AG08395 (cell line): ENCODE measurements at regions not wholly inside any gene's neighbourhood (a gene's known extent, or its start where the extent isn't known, plus 50 kb on each side); places are given as distances from the start of the nearest gene placed in this dataset.

Experiments used
- DNase-seq: peaks from one replicate; pipeline ENCODE4 v3.0.0; 2012; ENCODE audit warnings: mixed read lengths, low spot score

DNA sequence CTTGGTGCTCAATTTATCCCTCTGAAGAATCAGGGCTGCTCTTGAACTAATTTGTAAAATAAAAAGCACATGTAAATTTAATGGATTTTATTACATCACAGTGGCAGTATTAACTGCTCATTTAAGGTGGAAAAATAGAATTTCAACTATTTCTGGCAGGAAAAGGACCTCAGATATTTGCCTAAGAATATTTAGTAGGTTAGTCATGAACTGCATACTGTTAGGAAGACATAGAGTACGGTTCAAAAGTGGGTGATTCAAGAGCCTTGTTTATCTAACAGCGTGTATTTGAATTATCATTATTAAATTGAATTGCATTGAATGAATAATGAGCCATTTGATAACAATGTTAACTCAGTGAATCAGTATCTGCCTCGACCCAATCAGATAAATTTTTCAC lies 248.8 kb upstream of the PBX1 start:
- peak; percentile 36 for DNase-seq

DNA sequence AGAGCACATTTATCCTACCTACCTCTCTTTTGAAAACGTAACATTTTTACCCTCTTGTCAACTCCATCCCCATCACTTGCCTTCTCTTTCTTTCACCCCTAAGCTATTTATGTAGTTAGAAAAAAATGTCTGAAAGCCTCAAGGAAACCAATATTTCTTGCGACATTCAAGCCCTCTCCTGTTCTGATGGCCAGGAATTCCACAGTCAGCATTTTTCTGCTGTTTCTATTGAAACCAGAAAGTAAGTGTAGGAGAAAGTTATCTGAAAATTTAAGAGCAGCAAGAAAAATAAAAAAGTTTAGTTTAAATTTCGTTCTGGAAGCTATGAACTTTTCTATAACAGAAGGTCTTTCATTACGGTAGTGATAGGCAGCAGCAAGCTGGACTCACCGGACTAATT lies 247.6 kb upstream of the PBX1 start:
- no peak for DNase-seq

DNA sequence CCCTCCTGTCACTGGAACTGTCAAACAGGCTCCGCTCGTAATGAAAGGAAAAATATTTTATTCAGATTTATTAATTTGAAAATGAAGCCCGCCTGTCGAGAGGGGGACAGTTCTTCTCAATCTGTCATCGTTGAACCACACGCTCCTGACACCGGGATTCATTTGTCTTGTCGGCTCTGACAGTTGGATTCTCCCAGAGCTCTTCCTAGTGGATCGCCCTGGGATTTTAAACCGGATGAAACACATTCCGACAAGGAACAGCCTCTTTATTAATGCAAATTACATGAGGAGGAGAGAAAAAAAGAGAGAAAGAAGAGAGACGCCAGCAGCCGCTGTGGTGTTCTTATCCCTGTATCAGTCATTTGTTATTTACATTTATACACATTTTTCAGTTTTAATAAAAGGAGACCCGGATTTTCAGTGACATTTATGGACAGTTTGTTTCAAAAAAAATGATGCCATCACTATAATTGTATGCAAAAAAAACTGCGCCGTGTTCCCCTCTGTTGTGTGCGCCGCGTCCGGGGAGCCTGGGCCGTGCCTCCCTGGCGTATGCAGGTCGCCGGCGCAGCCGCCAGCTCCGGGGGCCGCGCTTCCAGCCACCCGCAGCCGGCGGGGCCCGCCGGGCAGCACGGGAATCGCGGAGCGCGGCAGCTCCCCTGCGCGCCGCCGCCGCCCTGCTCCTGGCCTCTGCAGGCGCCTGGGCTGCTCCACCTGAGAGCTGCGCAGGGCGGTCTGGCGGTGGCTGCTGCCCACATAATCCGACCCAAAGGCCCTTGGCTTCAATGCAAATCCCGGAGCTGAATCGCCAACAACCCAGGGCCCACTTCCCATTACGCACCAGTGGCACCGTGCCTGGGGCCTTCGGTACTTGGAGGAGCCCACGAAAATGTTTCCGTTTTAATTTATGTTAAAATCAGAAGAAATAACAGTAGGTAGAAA lies 237.9 kb upstream of the PBX1 start:
- peak; percentile 35 for DNase-seq

DNA sequence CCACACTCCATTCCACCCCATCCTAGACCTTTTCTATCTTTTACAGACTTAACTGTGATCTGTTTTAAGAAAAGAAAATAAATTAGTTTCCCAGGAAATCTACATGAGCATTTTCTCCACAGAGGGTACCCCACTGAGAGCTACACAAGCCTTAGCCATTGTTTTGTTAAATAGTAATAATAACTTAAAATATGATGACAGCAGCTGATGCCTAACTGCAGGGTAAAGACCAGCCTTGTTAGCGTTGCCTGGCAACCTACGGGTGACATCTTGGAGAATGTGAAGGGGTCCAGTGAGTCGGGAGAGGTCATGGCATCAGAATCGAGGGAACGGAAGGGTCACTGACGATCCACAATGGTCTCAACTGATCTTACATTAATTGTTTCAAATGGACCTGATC lies 233.2 kb upstream of the PBX1 start:
- no peak for DNase-seq

DNA sequence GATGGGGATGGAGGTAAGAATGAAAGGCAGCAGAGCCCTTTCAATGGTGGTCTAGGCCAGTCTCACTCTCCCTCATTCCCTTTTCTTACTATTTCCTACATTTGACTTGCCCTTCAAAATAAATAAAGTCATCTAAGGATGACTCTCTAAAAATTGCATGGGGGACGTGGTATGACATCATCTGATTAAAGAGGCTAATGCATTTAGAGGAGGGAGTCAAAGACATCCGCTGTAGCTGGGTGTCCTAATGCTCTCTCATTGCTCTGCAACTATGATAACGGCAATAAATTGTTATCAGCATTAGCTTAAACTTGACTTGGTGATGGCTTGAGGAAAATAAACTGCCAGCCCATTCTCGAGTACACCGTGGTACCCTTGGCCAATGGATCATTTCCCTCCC lies 225.6 kb upstream of the PBX1 start:
- no peak for DNase-seq

DNA sequence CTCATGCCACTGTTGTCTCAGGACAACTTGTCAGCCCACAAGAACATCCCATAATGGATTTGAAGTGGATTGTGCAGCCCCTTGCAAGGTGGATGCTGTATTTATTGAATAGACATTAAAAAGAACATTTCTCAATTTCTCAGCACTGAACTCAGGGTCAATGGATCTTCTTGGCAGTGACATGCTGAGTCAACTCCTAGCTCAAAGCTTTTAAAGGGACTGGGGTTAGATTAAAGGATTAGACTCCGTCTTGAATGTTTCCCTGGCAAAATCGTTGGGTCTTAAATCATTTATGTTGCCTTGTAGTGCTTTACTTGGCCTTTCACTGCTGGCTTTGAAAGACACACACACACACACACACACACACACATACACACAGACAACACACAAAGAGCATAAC lies 221.6 kb upstream of the PBX1 start:
- no peak for DNase-seq

DNA sequence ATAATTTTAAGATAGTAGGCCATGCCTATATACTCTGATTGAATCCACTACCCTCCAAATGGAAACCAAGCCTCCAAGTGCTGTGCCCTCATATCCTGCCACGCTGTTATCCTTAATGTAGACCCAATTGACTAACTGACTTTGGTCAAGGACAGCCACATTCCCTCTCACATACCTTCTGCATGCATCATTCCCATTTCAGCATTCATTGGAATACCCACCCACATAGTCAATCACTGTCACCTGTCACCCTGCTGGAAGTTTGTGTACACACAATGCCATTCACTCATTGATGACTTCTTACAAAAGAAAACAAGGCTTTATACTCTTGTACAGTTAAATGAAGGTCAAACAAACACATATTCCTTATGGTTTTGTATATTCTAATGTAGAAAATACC lies 221.1 kb upstream of the PBX1 start:
- no peak for DNase-seq

DNA sequence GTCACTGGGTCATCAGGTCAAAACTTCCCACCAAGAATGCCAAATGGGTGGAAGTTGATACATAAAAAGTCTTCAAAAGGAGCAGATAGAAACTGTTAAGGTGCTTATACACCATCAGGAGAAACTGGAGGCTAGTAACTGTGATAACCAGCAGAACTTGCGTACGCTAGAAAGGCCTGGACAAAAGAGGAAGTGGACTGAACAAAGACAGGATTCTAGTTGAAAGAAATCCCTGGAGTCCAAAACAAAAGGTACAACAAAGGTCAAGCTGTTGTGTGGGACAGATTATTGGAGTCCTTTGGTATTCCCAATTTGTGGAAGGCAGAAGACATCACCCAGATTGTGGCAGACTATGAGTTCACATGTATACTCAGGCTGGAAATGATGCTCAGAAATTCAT lies 215.8 kb upstream of the PBX1 start:
- DNase-seq, result no peak

DNA sequence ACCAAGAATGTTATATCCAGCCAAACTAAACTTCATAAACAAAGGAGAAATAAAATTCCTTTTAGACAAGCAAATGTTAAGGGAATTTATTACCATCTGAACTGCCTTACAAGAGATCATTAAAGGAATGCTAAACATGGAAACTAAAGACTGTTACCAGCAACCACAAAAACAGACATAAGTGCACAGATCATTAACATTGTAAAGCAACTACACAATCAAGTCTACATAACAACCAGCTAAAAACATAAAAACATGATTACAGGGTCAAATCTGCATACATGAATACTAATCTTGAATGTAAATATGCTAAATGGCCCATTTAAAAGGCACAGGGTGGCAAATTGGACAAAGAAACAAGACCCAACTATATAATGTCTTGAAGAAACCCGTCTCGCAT lies 211.0 kb upstream of the PBX1 start:
- DNase-seq, result no peak

DNA sequence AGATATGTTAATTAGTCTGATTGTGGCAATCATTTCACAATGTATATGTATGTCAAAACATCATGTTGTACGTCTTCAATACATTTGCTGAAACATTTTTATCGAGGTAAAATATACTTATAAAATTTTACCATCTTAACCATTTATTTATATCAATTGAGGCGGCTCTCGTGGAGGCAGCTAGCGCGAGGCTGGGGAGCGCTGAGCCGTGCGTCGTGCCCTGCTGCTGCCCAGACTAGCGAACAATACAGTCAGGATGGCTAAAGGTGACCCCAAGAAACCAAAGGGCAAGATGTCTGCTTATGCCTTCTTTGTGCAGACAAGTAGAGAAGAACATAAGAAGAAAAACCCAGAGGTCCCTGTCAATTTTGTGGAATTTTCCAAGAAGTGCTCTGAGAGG lies 202.5 kb upstream of the PBX1 start:
- DNase-seq, result no peak

DNA sequence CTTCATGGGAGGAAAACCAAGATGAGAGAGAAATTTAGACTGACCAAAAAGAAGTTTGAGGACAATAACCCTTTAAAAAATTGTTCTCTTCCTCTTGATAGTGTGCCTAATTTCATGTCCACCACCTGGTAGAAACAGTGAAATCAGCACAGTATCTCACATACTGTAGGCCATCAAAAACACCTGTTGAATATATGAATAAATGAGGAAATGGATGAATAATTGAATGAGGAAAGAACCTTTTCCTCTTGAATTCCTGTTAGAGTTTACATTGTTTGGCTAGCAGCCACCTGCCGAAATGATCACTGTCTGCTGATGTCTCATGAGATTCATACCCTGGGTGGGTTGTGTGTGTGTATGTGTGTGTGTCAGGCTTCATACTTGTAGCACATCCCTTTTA lies 198.7 kb upstream of the PBX1 start:
- DNase-seq, result no peak

DNA sequence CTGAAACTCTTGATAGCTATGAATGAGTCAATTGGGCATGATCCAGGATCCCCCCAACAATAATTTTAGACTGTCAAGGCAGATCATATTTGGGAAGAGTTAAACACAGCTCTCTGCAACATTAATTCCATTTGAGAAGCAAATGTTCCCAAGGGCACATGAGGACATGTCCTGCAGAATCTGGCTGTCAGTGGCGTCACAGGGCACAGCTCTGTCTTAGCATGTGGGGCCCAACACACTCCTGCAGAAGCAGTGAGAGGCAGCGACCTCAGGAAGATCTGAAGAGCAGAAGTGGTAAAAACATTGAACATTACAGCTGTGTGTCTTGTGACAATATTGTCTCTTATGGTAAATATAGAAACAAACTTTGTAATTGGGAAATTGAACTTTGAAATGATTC lies 197.1 kb upstream of the PBX1 start:
- DNase-seq, result no peak

DNA sequence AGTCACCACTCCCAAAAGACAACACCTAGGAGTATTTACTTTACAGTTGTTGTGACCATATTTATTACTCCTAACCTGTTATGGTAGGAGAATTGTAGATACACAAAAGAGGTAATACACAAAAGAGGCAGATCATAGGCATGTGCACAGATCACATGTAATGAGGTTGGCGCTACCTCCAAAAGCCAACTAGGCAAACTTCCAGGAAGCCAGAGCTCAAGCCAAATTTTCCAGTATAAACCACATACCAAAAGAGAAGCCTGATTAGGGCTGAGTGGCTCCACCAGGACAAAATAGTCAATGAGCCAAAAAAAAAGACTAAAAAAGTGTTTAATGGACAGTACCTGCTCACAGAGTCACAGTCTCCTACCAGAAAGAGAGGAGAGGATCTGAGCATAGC lies 195.0 kb upstream of the PBX1 start:
- DNase-seq, result no peak

DNA sequence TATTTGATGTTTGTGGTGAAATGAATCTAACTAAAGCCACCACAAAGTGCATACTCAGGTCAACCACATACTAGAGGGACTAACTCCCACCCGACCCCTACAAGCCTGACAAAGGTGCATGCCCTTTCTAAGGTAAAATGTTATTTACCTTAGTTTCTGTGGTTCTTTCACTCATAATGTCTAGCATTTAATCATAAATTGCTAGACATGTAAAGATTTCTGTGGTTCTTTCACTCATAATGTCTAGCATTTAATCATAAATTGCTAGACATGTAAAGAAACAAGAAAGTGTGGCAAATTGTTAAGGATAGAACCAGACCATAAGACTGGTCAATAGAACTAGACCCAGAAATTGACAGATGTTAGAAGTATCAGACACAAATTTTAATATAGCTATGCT lies 193.0 kb upstream of the PBX1 start:
- no peak for DNase-seq

DNA sequence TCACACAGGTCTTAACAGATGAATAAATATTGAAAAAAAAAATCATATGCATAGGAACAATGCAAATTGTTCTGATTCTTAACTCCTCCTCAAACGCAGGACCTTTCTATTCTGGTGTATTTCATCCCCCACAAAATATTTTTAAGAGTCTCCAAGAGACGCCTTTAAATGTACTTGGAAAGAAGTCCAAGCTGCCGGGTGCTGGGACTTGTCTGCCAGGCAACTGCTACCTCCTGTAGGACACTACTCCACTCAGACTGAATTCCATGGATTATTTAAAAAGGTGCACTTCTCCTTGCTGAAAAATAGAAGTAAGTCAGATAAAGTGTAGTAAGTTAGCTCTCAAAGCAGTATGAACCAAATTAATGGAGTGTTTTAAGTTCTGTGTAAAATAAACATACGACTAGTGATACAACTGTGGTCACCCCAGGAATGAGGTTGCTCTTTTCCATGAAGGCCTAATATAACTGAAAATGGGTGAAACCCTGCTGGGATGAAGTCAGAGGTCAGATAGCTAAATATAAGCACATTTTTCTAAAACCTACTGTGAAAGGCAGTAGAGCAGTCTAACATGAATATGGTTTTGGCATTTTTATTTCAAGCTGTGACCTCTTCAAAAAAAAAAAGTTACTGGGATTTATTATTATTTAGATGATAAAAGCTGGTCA lies 189.2 kb upstream of the PBX1 start:
- DNase-seq, result no peak

DNA sequence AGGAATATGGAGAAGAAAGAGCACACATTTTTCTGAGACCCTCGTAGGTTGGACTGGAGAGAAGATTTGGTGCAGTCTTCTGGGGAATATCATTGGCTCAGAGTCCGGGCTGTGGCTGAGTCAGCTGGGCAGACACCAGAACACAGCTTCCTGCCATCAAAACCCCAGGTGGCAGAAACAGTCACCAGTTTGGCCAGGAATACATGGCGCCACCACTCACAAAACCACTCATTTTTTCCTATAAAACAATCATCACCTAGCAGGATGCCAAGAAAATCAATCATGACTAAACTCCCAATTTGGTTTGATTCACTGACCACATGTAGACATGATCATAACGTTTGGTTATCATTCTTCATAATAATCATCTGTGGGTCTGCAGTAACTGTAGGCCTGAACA lies 178.1 kb upstream of the PBX1 start:
- DNase-seq, result peak; percentile 66

DNA sequence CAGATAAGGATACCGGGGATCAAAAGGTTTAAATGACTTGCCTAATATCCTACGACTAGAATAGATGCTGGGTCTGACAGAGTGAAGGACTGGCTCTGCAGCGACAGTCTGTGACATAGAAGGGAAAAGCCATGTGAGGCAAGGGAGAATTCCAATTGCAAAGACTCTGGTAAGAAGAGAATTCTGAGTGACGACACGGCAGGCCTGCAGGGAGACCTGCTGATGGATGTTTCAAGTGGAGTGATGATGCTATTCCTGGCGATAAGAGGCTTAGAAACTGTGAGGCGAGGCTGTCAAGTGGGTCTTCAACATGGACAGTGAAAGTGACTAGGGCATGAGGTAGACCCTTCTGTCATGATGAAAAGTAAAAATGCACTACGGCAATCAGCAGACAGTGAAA lies 176.6 kb upstream of the PBX1 start:
- no peak for DNase-seq

DNA sequence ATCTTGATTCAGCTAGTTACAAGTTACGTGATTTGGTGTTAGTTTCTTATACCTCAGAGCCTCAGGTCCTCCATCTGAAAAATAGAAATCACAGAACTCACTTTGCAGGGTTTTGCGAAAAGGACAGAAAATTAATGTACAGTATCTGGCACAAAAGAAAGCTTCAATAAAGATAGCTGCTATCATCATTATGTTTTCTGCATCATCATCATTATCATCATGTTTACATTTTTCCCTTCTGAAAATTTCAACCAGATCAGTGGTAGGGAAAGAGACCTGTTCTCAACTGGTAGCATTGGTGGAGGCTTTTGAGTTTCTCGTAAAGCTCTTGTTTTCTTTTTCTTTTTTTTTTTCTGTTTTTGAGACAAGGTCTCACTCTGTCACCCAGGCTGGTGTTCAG lies 174.7 kb upstream of the PBX1 start:
- no peak for DNase-seq

DNA sequence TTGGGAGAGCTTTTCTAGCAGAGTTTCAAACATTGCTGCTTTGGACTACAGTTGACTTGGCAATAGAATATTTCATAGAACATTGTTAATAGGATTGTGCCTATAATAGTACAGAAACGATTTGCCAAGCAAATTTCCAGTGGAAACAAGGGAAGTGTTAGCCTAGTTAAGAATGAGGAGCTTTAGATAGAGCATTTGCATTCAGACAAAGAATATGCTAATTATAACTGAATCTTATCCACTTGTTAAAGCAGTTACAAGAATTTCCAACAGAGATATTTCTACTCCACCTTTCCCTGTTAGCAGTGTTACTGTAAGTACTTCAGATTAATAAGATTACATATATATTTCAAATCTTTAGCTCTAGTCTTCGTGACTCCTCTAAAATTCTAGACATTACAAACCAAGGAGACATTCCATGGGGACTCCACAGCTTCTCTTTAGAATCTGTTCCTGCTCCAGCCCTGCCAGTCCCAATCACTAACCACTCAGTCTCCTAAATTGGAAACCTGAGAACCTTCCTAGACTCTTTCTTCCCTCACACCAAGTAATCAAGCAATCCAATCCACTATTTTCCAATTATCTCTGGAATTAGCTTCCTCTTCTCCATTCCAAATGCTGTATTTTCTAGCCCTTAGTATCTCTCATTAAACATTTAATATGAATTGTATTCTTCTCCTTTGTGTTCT lies 141.8 kb upstream of the PBX1 start:
- no peak for DNase-seq

DNA sequence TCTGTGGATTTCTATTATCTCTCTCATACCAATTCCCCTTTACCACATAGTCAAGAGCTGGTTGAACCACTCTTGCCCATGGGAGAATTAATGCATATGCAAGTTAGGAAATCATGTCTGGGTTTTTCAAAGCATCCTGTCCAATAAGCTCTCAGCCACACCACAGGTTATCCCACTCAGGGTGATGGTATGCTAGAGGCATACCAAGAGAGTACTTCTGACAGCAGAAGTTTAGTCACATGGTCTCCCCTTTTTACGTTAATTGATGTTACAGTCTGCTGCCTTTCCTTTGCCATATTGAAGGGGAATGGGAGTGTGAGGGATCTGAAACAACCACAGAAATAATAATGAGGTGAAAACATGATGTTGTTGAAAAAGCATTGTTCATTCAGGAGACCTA lies 135.8 kb upstream of the PBX1 start:
- no peak for DNase-seq

DNA sequence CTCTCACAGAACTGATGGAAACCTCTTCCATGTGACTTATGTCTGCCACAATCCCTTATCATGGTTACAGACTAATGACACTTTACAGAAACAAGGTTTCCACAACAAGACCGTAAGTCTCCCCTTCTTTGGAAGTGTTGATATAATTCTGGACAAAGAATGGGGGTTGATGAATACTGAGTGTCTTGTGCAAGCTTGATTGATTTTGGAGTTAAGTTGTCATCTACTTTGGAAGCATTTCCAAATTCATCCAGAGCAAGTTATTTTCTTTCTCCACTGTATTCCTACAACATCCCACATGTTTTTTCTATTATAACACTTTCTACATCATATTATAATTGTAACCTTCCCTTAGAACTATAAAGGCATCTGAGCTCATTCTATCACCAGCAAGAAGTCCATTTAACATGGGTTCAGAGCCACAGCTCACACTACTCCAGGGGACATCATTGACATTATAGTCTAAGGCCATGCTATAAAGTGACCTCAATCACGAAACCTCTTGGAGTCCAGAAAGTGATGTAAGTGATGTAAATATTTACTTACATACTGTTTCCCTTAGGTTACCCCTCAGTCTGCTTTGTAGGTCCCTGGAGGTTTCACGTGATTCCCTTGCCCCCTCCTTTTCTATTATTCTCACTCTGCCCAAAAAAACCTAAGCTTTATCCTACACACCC lies 125.7 kb upstream of the PBX1 start:
- DNase-seq, result no peak

DNA sequence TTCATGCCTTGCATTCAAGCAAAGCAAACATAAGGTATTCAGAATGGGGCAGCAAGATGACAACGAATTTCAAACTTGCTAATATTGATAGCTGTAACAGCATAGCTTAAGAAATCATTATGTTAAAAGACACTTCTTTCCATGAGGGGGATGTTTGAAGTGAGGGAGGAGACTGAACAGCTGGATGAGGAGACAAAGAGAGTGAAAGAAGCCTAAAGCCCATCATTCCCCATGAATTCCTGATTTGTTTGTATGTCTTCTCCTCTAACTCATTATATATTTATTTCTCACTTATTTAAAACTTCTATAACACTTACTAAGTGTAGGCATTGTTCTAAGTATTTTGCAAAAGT lies 125.2 kb upstream of the PBX1 start:
- no peak for DNase-seq

DNA sequence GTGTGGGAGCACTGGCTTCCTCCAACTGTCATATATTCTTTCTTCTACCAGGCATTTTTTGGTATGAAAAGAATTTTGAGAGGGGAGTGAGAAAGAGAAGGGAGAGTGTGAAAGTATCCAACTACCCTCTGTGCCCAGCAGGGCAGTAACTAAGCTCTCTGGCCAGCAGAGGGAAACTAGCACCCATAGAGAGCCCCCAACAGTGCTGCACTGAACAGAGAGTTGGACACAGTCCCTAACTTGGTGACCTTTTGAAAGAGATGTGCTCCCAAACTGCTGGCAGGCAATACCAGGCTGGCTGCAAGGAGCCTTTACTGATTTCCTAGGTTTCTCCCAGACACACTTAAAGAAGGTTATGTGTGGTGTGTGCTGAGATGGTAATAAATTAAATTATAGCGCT lies 118.8 kb upstream of the PBX1 start:
- peak; percentile 22 for DNase-seq
